GM12878 (cell line): ENCODE measurements at regions not wholly inside any gene's neighbourhood (a gene's known extent, or its start where the extent isn't known, plus 50 kb on each side); places are given as distances from the start of the nearest gene placed in this dataset.

Source experiments
- ATAC-seq: fragments of 200-7000 bp; cut with Tn5 transposase; 3 replicates; pipeline ENCODE4 v1.9.1; 2020; ENCODE audit warnings: mild to moderate bottlenecking, moderate library complexity
- BruUV-seq: library from RNA; stranded (reverse); fragments of 400-500 nt; replicated peaks from 2 replicates; lab custom pipeline; 2021; lab: Mats Ljungman, UMichigan
- CTCF ChIA-PET: fragments of 300-600 bp; sonication (Branson Sonifier 250); formaldehyde crosslinking; extraction: SDS; loops from one replicate; lab custom pipeline; 2021; ENCODE audit warnings: inconsistent platforms; lab: Yijun Ruan, JAX
- POLR2A ChIA-PET: fragments of 350-600 bp; formaldehyde crosslinking; extraction: SDS; loops from one replicate; lab custom pipeline; 2021; ENCODE audit warnings: inconsistent platforms; lab: Charles Lee
- RAD21 ChIA-PET: fragments of 300-600 bp; sonication (Branson Sonifier 250); formaldehyde crosslinking; loops from one replicate; lab custom pipeline; 2023; ENCODE audit warnings: antibody characterized with exemption; ENCODE audit not compliant: unreplicated experiment; lab: Charles Lee
- SMC1A ChIA-PET: fragments of 300-600 bp; sonication (Branson Sonifier 250); formaldehyde crosslinking; loops from one replicate; lab custom pipeline; 2023; ENCODE audit not compliant: unreplicated experiment, uncharacterized antibody; lab: Charles Lee
- DNase-seq: peaks from one replicate; pipeline ENCODE4 v3.0.0-alpha.2; 2011; ENCODE audit warnings: low read depth, low spot score
- FAIRE-seq: peaks from 3 replicates; lab custom pipeline; 2011; peaks lifted over from hg19 to GRCh38; lab: Jason Lieb, UNC
- H2AFZ ChIP-seq: 2 replicates; pipeline ENCODE4 v1.6.0; 2011; ENCODE audit warnings: low read depth, low read length, control low read depth; ENCODE audit not compliant: control insufficient read depth
- H3K27ac ChIP-seq: 2 replicates; pipeline ENCODE4 v1.5.1; 2011; ENCODE audit warnings: control low read depth; ENCODE audit not compliant: control insufficient read depth, insufficient read depth
- H3K27me3 ChIP-seq, 2 experiments: replicated peaks in 1 of 2; 2 replicates each; pipeline versions ENCODE4 v1.6.0 to v1.6.1; 2011; ENCODE audit warnings: low read length in 1 of 2; ENCODE audit not compliant: control insufficient read depth in 2 of 2, insufficient read depth in 2 of 2
- H3K36me3 ChIP-seq, 2 experiments: 2 replicates each; pipeline ENCODE4 v1.5.1; 2011; ENCODE audit warnings: low read length in 1 of 2; ENCODE audit not compliant: control insufficient read depth in 2 of 2, insufficient read depth in 2 of 2
- H3K4me1 ChIP-seq: 2 replicates; pipeline ENCODE4 v1.6.1; 2011; ENCODE audit warnings: mild to moderate bottlenecking, low read length, moderate library complexity, mixed read lengths; ENCODE audit not compliant: control insufficient read depth, insufficient read depth
- H3K4me2 ChIP-seq: 2 replicates; pipeline ENCODE4 v1.6.0; 2011; ENCODE audit warnings: control low read depth; ENCODE audit not compliant: control insufficient read depth, insufficient read depth
- H3K4me3 ChIP-seq: fragments of 200-600 bp; sonication (generic); 2 replicates; pipeline ENCODE4 v1.5.1; 2016
- H3K79me2 ChIP-seq: 2 replicates; pipeline ENCODE4 v1.6.0; 2011; ENCODE audit warnings: low read length; ENCODE audit not compliant: control insufficient read depth, insufficient read depth
- H3K9ac ChIP-seq: 2 replicates; pipeline ENCODE4 v1.8.0; 2011; ENCODE audit warnings: low read length, control low read depth, mixed read lengths; ENCODE audit not compliant: control insufficient read depth, insufficient read depth
- H3K9me3 ChIP-seq: replicated peaks from 3 replicates; pipeline ENCODE4 v1.5.1; 2011; ENCODE audit warnings: mild to moderate bottlenecking, low read length; ENCODE audit not compliant: control insufficient read depth, insufficient read depth
- H4K20me1 ChIP-seq: 2 replicates; pipeline ENCODE4 v1.6.0; 2011; ENCODE audit not compliant: control insufficient read depth, insufficient read depth
- CEBPB ChIP-seq, 2 experiments: fragments of 150-350 bp in 1 of 2; IDR thresholded peaks; 2 replicates each; pipeline ENCODE4 v1.6.1; 2012 to 2014; ENCODE audit warnings: low read depth in 2 of 2, low read length in 2 of 2, borderline replicate concordance in 1 of 2, inconsistent platforms in 1 of 2
- HCFC1 ChIP-seq: fragments of 150-350 bp; IDR thresholded peaks from 2 replicates; pipeline ENCODE4 v1.6.1; 2014; ENCODE audit warnings: low read length
- PAX5 ChIP-seq: IDR thresholded peaks from 2 replicates; pipeline ENCODE4 v1.6.1; 2011; ENCODE audit warnings: low read depth, low read length, borderline replicate concordance
- PAX8 ChIP-seq: fragments of 450-650 bp; IDR thresholded peaks from 2 replicates; pipeline ENCODE4 v1.6.1; 2017; ENCODE audit warnings: mild to moderate bottlenecking, moderate library complexity
- RBBP5 ChIP-seq: fragments of 200-600 bp; sonication (generic); conservative IDR thresholded peaks from 2 replicates; pipeline ENCODE4 v1.6.1; 2016
- TBL1XR1 ChIP-seq: IDR thresholded peaks from 2 replicates; pipeline ENCODE4 v1.6.1; 2012; ENCODE audit warnings: low read depth, low read length, improper control_type of control experiment
- YY1 ChIP-seq: IDR thresholded peaks from 2 replicates; pipeline ENCODE4 v1.6.1; 2011; ENCODE audit warnings: low read depth, mild to moderate bottlenecking, low read length
- ZNF274 ChIP-seq: IDR thresholded peaks from one replicate; pipeline ENCODE4 v1.8.0; 2011; ENCODE audit not compliant: insufficient read length, insufficient read depth
- WGBS: methylation state at CpG from one replicate; pipeline ENCODE4 v1.1.6; 2016; ENCODE audit warnings: low lambda C conversion rate; ENCODE audit not compliant: insufficient replicate concordance, insufficient coverage; ENCODE audit errors: missing lambda C conversion rate; 5-methylcytosine and 5-hydroxymethylcytosine counted together
- in situ Hi-C: fragments of 300-500 bp; cut with MboI; formaldehyde crosslinking; loops from 9 replicates; pipeline ENCODE4 v1.14.3; 2018; ENCODE audit warnings: mixed read lengths
- intact Hi-C: fragments of 100-400 bp; cut with micrococcal nuclease; formaldehyde crosslinking; loops from one replicate; pipeline ENCODE4 v1.14.2; 2022; ENCODE audit not compliant: unreplicated experiment
- TF ChIP-seq, protein P1 (sequence below): fragments of 450-650 bp; IDR thresholded peaks from 2 replicates; pipeline ENCODE4 v1.6.1; 2017; ENCODE audit warnings: mild to moderate bottlenecking, low read depth, inconsistent platforms; ENCODE audit not compliant: poor library complexity, severe bottlenecking

DNA sequence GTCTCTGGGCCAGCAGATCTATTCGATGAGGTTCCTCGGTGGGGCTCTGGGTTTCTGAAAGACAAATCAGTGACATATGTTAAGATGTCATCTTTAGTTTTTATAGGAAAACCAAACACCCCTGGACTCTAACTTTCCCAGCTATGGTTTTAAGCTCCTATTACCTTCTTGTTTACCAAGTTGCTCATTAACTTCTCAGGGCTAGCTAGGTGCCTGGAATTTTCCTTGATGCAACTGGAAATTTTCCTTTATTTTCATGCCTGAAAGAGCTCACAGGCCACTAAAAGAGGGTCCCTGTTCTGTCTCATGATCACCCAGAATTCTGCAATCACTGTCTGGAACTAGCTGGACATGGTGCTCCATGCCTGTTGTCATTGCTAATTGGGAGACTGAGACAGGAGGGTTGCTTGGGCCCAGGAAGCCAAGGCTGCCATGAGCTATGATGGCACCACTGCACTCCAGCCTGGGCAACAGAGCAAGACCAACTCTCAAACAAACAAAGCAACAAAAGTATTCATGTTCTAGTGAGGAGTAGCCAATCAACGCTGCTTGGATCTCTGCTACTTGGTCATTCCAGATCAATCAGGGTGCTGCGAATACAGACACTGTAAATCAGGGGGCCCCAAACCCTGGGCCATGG, 1173.5 kb upstream of the AUTS2 start:
- CTCF ChIA-PET, result no interaction called here
- Histone ChIP-seq H3K36me3 (no peaks in the 10 kb centered on the region), H2AFZ (no peak overlapping the region), H4K20me1 (no peaks in the 10 kb centered on the region), H3K79me2 (no peaks in the 10 kb centered on the region), H3K9ac (no peak overlapping the region), H3K4me1 (no peaks in the 10 kb centered on the region), H3K4me2 (no peak overlapping the region), H3K9me3 (no peaks in the 10 kb centered on the region), H3K27ac (no peak overlapping the region), H3K27me3 (no peaks in the 10 kb centered on the region), H3K4me3 (no peak overlapping the region)
- no peak for TF ChIP-seq YY1
- TF ChIP-seq, protein P1, sequence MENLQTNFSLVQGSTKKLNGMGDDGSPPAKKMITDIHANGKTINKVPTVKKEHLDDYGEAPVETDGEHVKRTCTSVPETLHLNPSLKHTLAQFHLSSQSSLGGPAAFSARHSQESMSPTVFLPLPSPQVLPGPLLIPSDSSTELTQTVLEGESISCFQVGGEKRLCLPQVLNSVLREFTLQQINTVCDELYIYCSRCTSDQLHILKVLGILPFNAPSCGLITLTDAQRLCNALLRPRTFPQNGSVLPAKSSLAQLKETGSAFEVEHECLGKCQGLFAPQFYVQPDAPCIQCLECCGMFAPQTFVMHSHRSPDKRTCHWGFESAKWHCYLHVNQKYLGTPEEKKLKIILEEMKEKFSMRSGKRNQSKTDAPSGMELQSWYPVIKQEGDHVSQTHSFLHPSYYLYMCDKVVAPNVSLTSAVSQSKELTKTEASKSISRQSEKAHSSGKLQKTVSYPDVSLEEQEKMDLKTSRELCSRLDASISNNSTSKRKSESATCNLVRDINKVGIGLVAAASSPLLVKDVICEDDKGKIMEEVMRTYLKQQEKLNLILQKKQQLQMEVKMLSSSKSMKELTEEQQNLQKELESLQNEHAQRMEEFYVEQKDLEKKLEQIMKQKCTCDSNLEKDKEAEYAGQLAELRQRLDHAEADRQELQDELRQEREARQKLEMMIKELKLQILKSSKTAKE, result no peak
- TF ChIP-seq HCFC1, result no peak
- no peak for TF ChIP-seq CEBPB (IDR thresholded peaks at IDR 0.05; ENCODE audit: borderline replicate concordance in 1 of 2, low read depth in 2 of 2, low read length in 2 of 2)
- TF ChIP-seq PAX8, result no peak
- no peak for TF ChIP-seq TBL1XR1
- no peak for TF ChIP-seq RBBP5
- TF ChIP-seq ZNF274, result no peak
- no peak for TF ChIP-seq PAX5
- in situ Hi-C loops, result no loop called here
- DNase-seq (no peak), FAIRE-seq (no peak), ATAC-seq (no peak)
- RAD21 ChIA-PET, result no interaction called here
- POLR2A ChIA-PET, result no interaction called here
- WGBS, result 29% methylated on average over 4 of the region's 4 CpGs
- intact Hi-C loops, result no loop called here
- no TSS peak for BruUV-seq
- SMC1A ChIA-PET, result no interaction called here
